MM.1S (cell line): ENCODE measurements at regions not wholly inside any gene's neighbourhood (a gene's known extent, or its start where the extent isn't known, plus 50 kb on each side); places are given as distances from the start of the nearest gene placed in this dataset.

Experiments used
- DNase-seq: peaks from one replicate; pipeline ENCODE4 v3.0.0-alpha.2; 2015
- H2AFZ ChIP-seq: fragments of 300-600 bp; sonication (generic); 2 replicates; pipeline ENCODE4 v1.6.0; 2016; ENCODE audit warnings: antibody characterized with exemption, low read length
- H3F3A ChIP-seq: fragments of 300-600 bp; sonication (generic); 2 replicates; pipeline ENCODE4 v1.6.1; 2016; ENCODE audit warnings: mild to moderate bottlenecking, antibody characterized with exemption, low read length, moderate library complexity, mixed read lengths; ENCODE audit not compliant: insufficient read depth
- H3K27ac ChIP-seq: fragments of 300-600 bp; sonication (generic); 2 replicates; pipeline ENCODE4 v1.5.1; 2016; ENCODE audit warnings: mild to moderate bottlenecking, low read length
- H3K27me3 ChIP-seq: fragments of 300-600 bp; sonication (generic); replicated peaks from 2 replicates; pipeline ENCODE4 v1.6.0; 2016; ENCODE audit warnings: low read length; ENCODE audit not compliant: insufficient read depth
- H3K36me3 ChIP-seq: fragments of 300-600 bp; sonication (generic); replicated peaks from 2 replicates; pipeline ENCODE4 v1.6.1; 2016; ENCODE audit warnings: mild to moderate bottlenecking, low read length, mixed read lengths; ENCODE audit not compliant: insufficient read depth
- H3K4me1 ChIP-seq: fragments of 300-600 bp; sonication (generic); 2 replicates; pipeline ENCODE4 v1.6.1; 2016; ENCODE audit warnings: low read length, mixed read lengths
- H3K4me2 ChIP-seq: fragments of 300-600 bp; sonication (generic); 2 replicates; pipeline ENCODE4 v1.6.0; 2016; ENCODE audit warnings: low read depth, low read length
- H3K4me3 ChIP-seq: fragments of 300-600 bp; sonication (generic); 2 replicates; pipeline ENCODE4 v1.5.1; 2016; ENCODE audit warnings: low read length, mixed read lengths
- H3K79me2 ChIP-seq: fragments of 300-600 bp; sonication (generic); 2 replicates; pipeline ENCODE4 v1.6.1; 2016; ENCODE audit warnings: mixed run types, low read length, mixed read lengths
- H3K9ac ChIP-seq: fragments of 300-600 bp; sonication (generic); 2 replicates; pipeline ENCODE4 v1.6.1; 2016; ENCODE audit warnings: low read length, mixed read lengths
- H3K9me2 ChIP-seq: fragments of 300-600 bp; sonication (generic); replicated peaks from 2 replicates; pipeline ENCODE4 v1.6.1; 2016; ENCODE audit warnings: mild to moderate bottlenecking, low read length, mixed read lengths; ENCODE audit not compliant: insufficient read depth
- H3K9me3 ChIP-seq: fragments of 300-600 bp; sonication (generic); replicated peaks from 2 replicates; pipeline ENCODE4 v1.6.1; 2016; ENCODE audit warnings: mild to moderate bottlenecking, low read length, mixed read lengths; ENCODE audit not compliant: insufficient read depth
- H4K20me1 ChIP-seq: fragments of 300-600 bp; sonication (generic); 2 replicates; pipeline ENCODE4 v1.6.1; 2016; ENCODE audit warnings: mild to moderate bottlenecking, low read length, moderate library complexity, mixed read lengths; ENCODE audit not compliant: insufficient read depth
- CTCF ChIP-seq: fragments of 300-600 bp; sonication (generic); IDR thresholded peaks from 2 replicates; pipeline ENCODE4 v1.5.1; 2016; ENCODE audit warnings: antibody characterized with exemption, low read length, mixed read lengths
- EZH2 ChIP-seq: fragments of 300-600 bp; sonication (generic); optimal IDR thresholded peaks from 2 replicates; pipeline ENCODE3; 2017; ENCODE audit warnings: low read depth, mild to moderate bottlenecking, antibody characterized with exemption, low read length, mixed read lengths
- EZH2phosphoT487 ChIP-seq: fragments of 300-600 bp; sonication (generic); IDR thresholded peaks from 2 replicates; pipeline ENCODE4 v1.6.1; 2018; ENCODE audit warnings: antibody characterized with exemption, low read length

- Histone ChIP-seq H4K20me1 (no peaks in the 10 kb centered on the region), H3K4me2 (no peak overlapping the region), H3K9me2 (no peaks in the 10 kb centered on the region), H2AFZ (no peak overlapping the region), H3K9me3 (no peaks in the 10 kb centered on the region), H3K27ac (no peak overlapping the region), H3K4me1 (no peaks in the 10 kb centered on the region), H3K36me3 (no peaks in the 10 kb centered on the region), H3K9ac (no peak overlapping the region), H3K79me2 (no peaks in the 10 kb centered on the region), H3K4me3 (no peak overlapping the region), H3F3A (no peaks in the 10 kb centered on the region), H3K27me3 (no peaks in the 10 kb centered on the region)
- no peak for DNase-seq
- TF ChIP-seq EZH2 (no peak), EZH2phosphoT487 (no peak), CTCF (no peak)
These were observed 536.2 kb upstream of the FSIP2 start for GRCh38 chr2:185202381-185202780.

- H3K79me2 ChIP-seq: no peaks in the 10 kb centered on the region
- no peak overlapping the region for H3K4me2 ChIP-seq
- H3F3A ChIP-seq: no peaks in the 10 kb centered on the region
- no peaks in the 10 kb centered on the region for H3K27me3 ChIP-seq
- H3K4me1 ChIP-seq: no peaks in the 10 kb centered on the region
- H3K9me3 ChIP-seq: no peaks in the 10 kb centered on the region
- H2AFZ ChIP-seq: no peak overlapping the region
- H3K36me3 ChIP-seq: no peaks in the 10 kb centered on the region
- no peak for TF ChIP-seq CTCF
- no peak for TF ChIP-seq EZH2phosphoT487
- H3K9me2 ChIP-seq: no peaks in the 10 kb centered on the region
- H3K27ac ChIP-seq: no peak overlapping the region
- H3K4me3 ChIP-seq: no peak overlapping the region
- no peak for DNase-seq
- no peaks in the 10 kb centered on the region for H4K20me1 ChIP-seq
- H3K9ac ChIP-seq: no peak overlapping the region
These were observed 535.6 kb upstream of the FSIP2 start for GRCh38 chr2:185202945-185203528.

- H3K9me2 ChIP-seq: no peaks in the 10 kb centered on the region
- no peaks in the 10 kb centered on the region for H3F3A ChIP-seq
- no peak overlapping the region for H2AFZ ChIP-seq
- H4K20me1 ChIP-seq: no peaks in the 10 kb centered on the region
- H3K4me2 ChIP-seq: no peak overlapping the region
- no peaks in the 10 kb centered on the region for H3K79me2 ChIP-seq
- H3K4me3 ChIP-seq: no peak overlapping the region
- no peak overlapping the region for H3K9ac ChIP-seq
- DNase-seq: no peak
- H3K27ac ChIP-seq: no peak overlapping the region
- no peaks in the 10 kb centered on the region for H3K27me3 ChIP-seq
- no peaks in the 10 kb centered on the region for H3K36me3 ChIP-seq
- TF ChIP-seq CTCF: peak; percentile 43
- no peak for TF ChIP-seq EZH2
- no peaks in the 10 kb centered on the region for H3K9me3 ChIP-seq
- H3K4me1 ChIP-seq: no peaks in the 10 kb centered on the region
These were observed 530.3 kb upstream of the FSIP2 start for GRCh38 chr2:185208261-185208660.
